ENCODE measurements at regions not wholly inside any gene's neighbourhood (a gene's known extent, or its start where the extent isn't known, plus 50 kb on each side); places are given as distances from the start of the nearest gene placed in this dataset.

- no peak for DNase-seq (ENCODE audit: extremely low read depth, insufficient read length)
- TF ChIP-seq CTCF (IDR thresholded peaks at IDR 0.05; ENCODE audit: insufficient read depth, low read length, poor library complexity, severe bottlenecking): no peak
- H3K27me3 ChIP-seq (replicated peaks; ENCODE audit: control insufficient read depth, insufficient read depth, low read length): no peaks in the 10 kb centered on the region
- no peaks in the 10 kb centered on the region for H3K36me3 ChIP-seq (ENCODE audit: control insufficient read depth, insufficient read depth, low read length)
- no peak overlapping the region for H3K4me3 ChIP-seq (replicated peaks; ENCODE audit: low read depth, low read length)
Measured at GRCh38 chr18:51864219-51864965, 475.6 kb upstream of the DCC start.

GRCh38 chr18:51865538-51865937 is 474.5 kb upstream of the DCC start:
- no peak for DNase-seq (ENCODE audit: extremely low read depth, insufficient read length)
- H3K36me3 ChIP-seq (ENCODE audit: control insufficient read depth, insufficient read depth, low read length): no peaks in the 10 kb centered on the region
- H3K27me3 ChIP-seq (replicated peaks; ENCODE audit: control insufficient read depth, insufficient read depth, low read length): no peaks in the 10 kb centered on the region
- no peak for TF ChIP-seq CTCF (IDR thresholded peaks at IDR 0.05; ENCODE audit: insufficient read depth, low read length, poor library complexity, severe bottlenecking)
- no peak overlapping the region for H3K4me3 ChIP-seq (replicated peaks; ENCODE audit: low read depth, low read length)

GRCh38 chr18:51867767-51868166 is 472.2 kb upstream of the DCC start:
- H3K4me3 ChIP-seq (replicated peaks; ENCODE audit: low read depth, low read length): no peak overlapping the region
- H3K36me3 ChIP-seq (ENCODE audit: control insufficient read depth, insufficient read depth, low read length): no peaks in the 10 kb centered on the region
- no peak for DNase-seq (ENCODE audit: extremely low read depth, insufficient read length)
- H3K27me3 ChIP-seq (replicated peaks; ENCODE audit: control insufficient read depth, insufficient read depth, low read length): no peaks in the 10 kb centered on the region
- no peak for TF ChIP-seq CTCF (IDR thresholded peaks at IDR 0.05; ENCODE audit: insufficient read depth, low read length, poor library complexity, severe bottlenecking)

- TF ChIP-seq CTCF (IDR thresholded peaks at IDR 0.05; ENCODE audit: insufficient read depth, low read length, poor library complexity, severe bottlenecking): no peak
- H3K4me3 ChIP-seq (replicated peaks; ENCODE audit: low read depth, low read length): no peak overlapping the region
- H3K36me3 ChIP-seq (ENCODE audit: control insufficient read depth, insufficient read depth, low read length): no peaks in the 10 kb centered on the region
- DNase-seq (ENCODE audit: extremely low read depth, insufficient read length): no peak
- no peaks in the 10 kb centered on the region for H3K27me3 ChIP-seq (replicated peaks; ENCODE audit: control insufficient read depth, insufficient read depth, low read length)
Measured at GRCh38 chr18:51878724-51879123, 461.3 kb upstream of the DCC start.

- H3K36me3 ChIP-seq (ENCODE audit: control insufficient read depth, insufficient read depth, low read length): no peaks in the 10 kb centered on the region
- H3K27me3 ChIP-seq (replicated peaks; ENCODE audit: control insufficient read depth, insufficient read depth, low read length): no peaks in the 10 kb centered on the region
- no peak for DNase-seq (ENCODE audit: extremely low read depth, insufficient read length)
- H3K4me3 ChIP-seq (replicated peaks; ENCODE audit: low read depth, low read length): no peak overlapping the region
- TF ChIP-seq CTCF (IDR thresholded peaks at IDR 0.05; ENCODE audit: insufficient read depth, low read length, poor library complexity, severe bottlenecking): no peak
Measured at GRCh38 chr18:51879329-51879728, 460.7 kb upstream of the DCC start.

GRCh38 chr18:51881394-51881793 is 458.6 kb upstream of the DCC start:
- Histone ChIP-seq H3K36me3 (ENCODE audit: control insufficient read depth, insufficient read depth, low read length) (no peaks in the 10 kb centered on the region), H3K27me3 (replicated peaks; ENCODE audit: control insufficient read depth, insufficient read depth, low read length) (no peaks in the 10 kb centered on the region), H3K4me3 (replicated peaks; ENCODE audit: low read depth, low read length) (no peak overlapping the region)
- no peak for DNase-seq (ENCODE audit: extremely low read depth, insufficient read length)
- no peak for TF ChIP-seq CTCF (IDR thresholded peaks at IDR 0.05; ENCODE audit: insufficient read depth, low read length, poor library complexity, severe bottlenecking)

All from GM06990 (cell line).